ENCODE measurements at regions not wholly inside any gene's neighbourhood (a gene's known extent, or its start where the extent isn't known, plus 50 kb on each side); places are given as distances from the start of the nearest gene placed in this dataset.

- Histone ChIP-seq H3K4me2 (ENCODE audit: insufficient read depth, low read length, poor library complexity, severe bottlenecking) (no peak overlapping the region), H3K4me3 (ENCODE audit: low read length in 2 of 2) (no peak overlapping the region), H2AK5ac (ENCODE audit: low read depth, low read length) (no peak overlapping the region), H2BK5ac (ENCODE audit: low read length) (no peak overlapping the region), H2AFZ (ENCODE audit: low read length) (no peak overlapping the region), H3K23ac (ENCODE audit: low read depth, low read length, poor library complexity) (no peak overlapping the region), H3K18ac (ENCODE audit: low read length) (no peak overlapping the region), H3K4ac (ENCODE audit: low read length) (no peak overlapping the region), H2BK12ac (ENCODE audit: low read length) (no peak overlapping the region), H3K4me1 (ENCODE audit: control insufficient read depth in 2 of 2, insufficient read depth in 1 of 2, low read depth in 1 of 2, low read length in 2 of 2) (no peaks in the 10 kb centered on the region), H3K9me3 (replicated peaks in 1 of 2; ENCODE audit: control insufficient read depth in 2 of 2, insufficient read depth in 1 of 2, low read depth in 1 of 2, low read length in 2 of 2) (no peaks in the 10 kb centered on the region), H3K36me3 (replicated peaks in 1 of 2; ENCODE audit: control insufficient read depth in 2 of 2, insufficient read depth in 2 of 2, low read length in 2 of 2) (no peaks in the 10 kb centered on the region), H3K14ac (ENCODE audit: low read length) (no peak overlapping the region), H2BK15ac (ENCODE audit: low read length) (no peak overlapping the region), H2BK120ac (ENCODE audit: low read depth, low read length) (no peak overlapping the region), H4K8ac (ENCODE audit: low read depth, low read length) (no peak overlapping the region), H3K9ac (ENCODE audit: low read depth, low read length, poor library complexity) (no peak overlapping the region), H4K91ac (ENCODE audit: low read depth, low read length, poor library complexity) (no peak overlapping the region), H3K27ac (replicated peaks; ENCODE audit: low read length) (no peak overlapping the region), H3K27me3 (ENCODE audit: control insufficient read depth in 3 of 3, insufficient read depth in 3 of 3, low read depth in 1 of 3, low read length in 3 of 3) (peaks cover 0 to 3% (median 0%) of the 10 kb centered on the region in 3 experiments), H3K79me1 (ENCODE audit: low read depth, low read length) (no peaks in the 10 kb centered on the region)
- WGBS, 2 donors (ENCODE audit: extremely low coverage in 2 of 2, insufficient read length in 2 of 2, insufficient replicate concordance in 1 of 2), result no CpG with 5 or more reads among the region's 2 CpGs
- no peak for DNase-seq (ENCODE audit: low spot score)
Observed at GRCh38 chr18:57910134-57910533, 107.0 kb upstream of the ATP8B1 start.

DNA sequence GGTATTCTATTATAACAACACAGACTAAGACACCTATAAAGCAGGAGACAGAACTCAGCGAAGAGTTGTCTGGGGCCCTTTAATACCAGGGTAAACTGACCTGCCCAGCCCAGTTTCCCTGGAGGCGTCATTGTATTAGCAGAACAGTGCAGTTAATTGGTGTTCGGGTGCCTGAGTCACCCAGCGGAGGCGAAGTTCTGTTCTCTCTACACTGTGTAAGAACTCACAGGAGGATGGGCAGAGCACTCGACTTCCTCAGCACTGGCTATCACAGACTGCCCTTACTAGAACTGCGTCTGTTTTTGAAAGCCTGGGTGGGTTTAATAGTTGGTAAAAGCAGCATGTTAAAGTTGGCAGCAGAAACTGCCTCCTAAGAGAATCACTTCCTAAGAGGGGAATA lies 106.5 kb upstream of the ATP8B1 start:
- no peak overlapping the region for H2AFZ ChIP-seq (ENCODE audit: low read length)
- no peaks in the 10 kb centered on the region for H3K4me1 ChIP-seq (ENCODE audit: control insufficient read depth in 2 of 2, insufficient read depth in 1 of 2, low read depth in 1 of 2, low read length in 2 of 2)
- no CpG with 5 or more reads among the region's 7 CpGs for WGBS, 2 donors (ENCODE audit: extremely low coverage in 2 of 2, insufficient read length in 2 of 2, insufficient replicate concordance in 1 of 2)
- H4K91ac ChIP-seq (ENCODE audit: low read depth, low read length, poor library complexity), result no peak overlapping the region
- no peak overlapping the region for H3K9ac ChIP-seq (ENCODE audit: low read depth, low read length, poor library complexity)
- peaks cover 0 to 3% (median 0%) of the 10 kb centered on the region in 3 experiments for H3K27me3 ChIP-seq (ENCODE audit: control insufficient read depth in 3 of 3, insufficient read depth in 3 of 3, low read depth in 1 of 3, low read length in 3 of 3)
- no peak overlapping the region for H4K8ac ChIP-seq (ENCODE audit: low read depth, low read length)
- no peaks in the 10 kb centered on the region for H3K36me3 ChIP-seq (replicated peaks in 1 of 2; ENCODE audit: control insufficient read depth in 2 of 2, insufficient read depth in 2 of 2, low read length in 2 of 2)
- no peak overlapping the region for H2BK15ac ChIP-seq (ENCODE audit: low read length)
- H3K18ac ChIP-seq (ENCODE audit: low read length), result no peak overlapping the region
- H2BK5ac ChIP-seq (ENCODE audit: low read length), result no peak overlapping the region
- H2BK12ac ChIP-seq (ENCODE audit: low read length), result no peak overlapping the region
- H3K9me3 ChIP-seq (replicated peaks in 1 of 2; ENCODE audit: control insufficient read depth in 2 of 2, insufficient read depth in 1 of 2, low read depth in 1 of 2, low read length in 2 of 2), result no peaks in the 10 kb centered on the region
- no peaks in the 10 kb centered on the region for H3K79me1 ChIP-seq (ENCODE audit: low read depth, low read length)
- no peak overlapping the region for H3K4me3 ChIP-seq (ENCODE audit: low read length in 2 of 2)
- H3K4me2 ChIP-seq (ENCODE audit: insufficient read depth, low read length, poor library complexity, severe bottlenecking), result no peak overlapping the region
- DNase-seq (ENCODE audit: low spot score), result no peak
- H3K14ac ChIP-seq (ENCODE audit: low read length), result no peak overlapping the region
- no peak overlapping the region for H3K23ac ChIP-seq (ENCODE audit: low read depth, low read length, poor library complexity)
- no peak overlapping the region for H2AK5ac ChIP-seq (ENCODE audit: low read depth, low read length)
- no peak overlapping the region for H2BK120ac ChIP-seq (ENCODE audit: low read depth, low read length)
- no peak overlapping the region for H3K27ac ChIP-seq (replicated peaks; ENCODE audit: low read length)
- H3K4ac ChIP-seq (ENCODE audit: low read length), result no peak overlapping the region

- Histone ChIP-seq H3K4me2 (ENCODE audit: insufficient read depth, low read length, poor library complexity, severe bottlenecking) (no peak overlapping the region), H3K18ac (ENCODE audit: low read length) (no peak overlapping the region), H2BK15ac (ENCODE audit: low read length) (no peak overlapping the region), H4K91ac (ENCODE audit: low read depth, low read length, poor library complexity) (no peak overlapping the region), H3K14ac (ENCODE audit: low read length) (no peak overlapping the region), H3K4me3 (ENCODE audit: low read length in 2 of 2) (no peak overlapping the region), H2BK12ac (ENCODE audit: low read length) (no peak overlapping the region), H3K4ac (ENCODE audit: low read length) (no peak overlapping the region), H3K9me3 (replicated peaks in 1 of 2; ENCODE audit: control insufficient read depth in 2 of 2, insufficient read depth in 1 of 2, low read depth in 1 of 2, low read length in 2 of 2) (no peaks in the 10 kb centered on the region), H2AK5ac (ENCODE audit: low read depth, low read length) (no peak overlapping the region), H3K23ac (ENCODE audit: low read depth, low read length, poor library complexity) (no peak overlapping the region), H3K4me1 (ENCODE audit: control insufficient read depth in 2 of 2, insufficient read depth in 1 of 2, low read depth in 1 of 2, low read length in 2 of 2) (no peaks in the 10 kb centered on the region), H3K36me3 (replicated peaks in 1 of 2; ENCODE audit: control insufficient read depth in 2 of 2, insufficient read depth in 2 of 2, low read length in 2 of 2) (no peaks in the 10 kb centered on the region), H2AFZ (ENCODE audit: low read length) (no peak overlapping the region), H3K27me3 (ENCODE audit: control insufficient read depth in 3 of 3, insufficient read depth in 3 of 3, low read depth in 1 of 3, low read length in 3 of 3) (peaks cover 0 to 3% (median 0%) of the 10 kb centered on the region in 3 experiments), H3K79me1 (ENCODE audit: low read depth, low read length) (no peaks in the 10 kb centered on the region), H3K9ac (ENCODE audit: low read depth, low read length, poor library complexity) (no peak overlapping the region), H2BK5ac (ENCODE audit: low read length) (no peak overlapping the region), H3K27ac (replicated peaks; ENCODE audit: low read length) (no peak overlapping the region), H4K8ac (ENCODE audit: low read depth, low read length) (no peak overlapping the region), H2BK120ac (ENCODE audit: low read depth, low read length) (no peak overlapping the region)
- no peak for DNase-seq (ENCODE audit: low spot score)
- no CpG with 5 or more reads among the region's 1 CpG for WGBS, 2 donors (ENCODE audit: extremely low coverage in 2 of 2, insufficient read length in 2 of 2, insufficient replicate concordance in 1 of 2)
Observed at GRCh38 chr18:57908092-57908491, 105.0 kb upstream of the ATP8B1 start.

- Histone ChIP-seq H2AFZ (ENCODE audit: low read length) (no peak overlapping the region), H3K4me2 (ENCODE audit: insufficient read depth, low read length, poor library complexity, severe bottlenecking) (no peak overlapping the region), H3K4me1 (ENCODE audit: control insufficient read depth in 2 of 2, insufficient read depth in 1 of 2, low read depth in 1 of 2, low read length in 2 of 2) (no peaks in the 10 kb centered on the region), H3K14ac (ENCODE audit: low read length) (no peak overlapping the region), H3K23ac (ENCODE audit: low read depth, low read length, poor library complexity) (no peak overlapping the region), H3K18ac (ENCODE audit: low read length) (no peak overlapping the region), H3K36me3 (replicated peaks in 1 of 2; ENCODE audit: control insufficient read depth in 2 of 2, insufficient read depth in 2 of 2, low read length in 2 of 2) (no peaks in the 10 kb centered on the region), H3K27ac (replicated peaks; ENCODE audit: low read length) (no peak overlapping the region), H4K8ac (ENCODE audit: low read depth, low read length) (no peak overlapping the region), H2BK120ac (ENCODE audit: low read depth, low read length) (no peak overlapping the region), H4K91ac (ENCODE audit: low read depth, low read length, poor library complexity) (no peak overlapping the region), H3K79me1 (ENCODE audit: low read depth, low read length) (no peaks in the 10 kb centered on the region), H3K27me3 (ENCODE audit: control insufficient read depth in 3 of 3, insufficient read depth in 3 of 3, low read depth in 1 of 3, low read length in 3 of 3) (peaks cover 0 to 4% (median 0%) of the 10 kb centered on the region in 3 experiments), H2BK15ac (ENCODE audit: low read length) (no peak overlapping the region), H2BK5ac (ENCODE audit: low read length) (no peak overlapping the region), H2AK5ac (ENCODE audit: low read depth, low read length) (no peak overlapping the region), H3K4me3 (ENCODE audit: low read length in 2 of 2) (no peak overlapping the region), H3K9ac (ENCODE audit: low read depth, low read length, poor library complexity) (no peak overlapping the region), H2BK12ac (ENCODE audit: low read length) (no peak overlapping the region), H3K4ac (ENCODE audit: low read length) (no peak overlapping the region), H3K9me3 (replicated peaks in 1 of 2; ENCODE audit: control insufficient read depth in 2 of 2, insufficient read depth in 1 of 2, low read depth in 1 of 2, low read length in 2 of 2) (no peaks in the 10 kb centered on the region)
- no peak for DNase-seq (ENCODE audit: low spot score)
- 100% methylated on average over 1 of the region's 4 CpGs; no CpG with 5 or more reads in 1 of the 2 donors for WGBS, 2 donors (ENCODE audit: extremely low coverage in 2 of 2, insufficient read length in 2 of 2, insufficient replicate concordance in 1 of 2)
Observed at GRCh38 chr18:57907550-57907949, 104.4 kb upstream of the ATP8B1 start.
